ENCODE measurements at regions not wholly inside any gene's neighbourhood (a gene's known extent, or its start where the extent isn't known, plus 50 kb on each side); places are given as distances from the start of the nearest gene placed in this dataset.
A peak's percentile ranks its signal among the peaks of the same experiment; 100 is the strongest.

- DNase-seq (ENCODE audit: low read depth), result no peak
Measured at GRCh38 chr2:145206496-145207281, 686.8 kb upstream of the ZEB2 start.

GRCh38 chr2:145203891-145204290 lies 684.0 kb upstream of the ZEB2 start:
- no peak overlapping the region for H3K4me3 ChIP-seq (ENCODE audit: low read depth, low read length)
- DNase-seq (ENCODE audit: low read depth), result no peak

More at GRCh38 chr2:145206496-145207281, 686.8 kb upstream of the ZEB2 start:
- no peak overlapping the region for H3K4me3 ChIP-seq (ENCODE audit: low read depth, low read length)

GRCh38 chr2:145199827-145200706 lies 680.1 kb upstream of the ZEB2 start:
- no peak overlapping the region for H3K4me3 ChIP-seq (ENCODE audit: low read depth, low read length)
- DNase-seq (ENCODE audit: low read depth), result no peak

GRCh38 chr2:145199042-145199441 lies 679.1 kb upstream of the ZEB2 start:
- H3K4me3 ChIP-seq (ENCODE audit: low read depth, low read length), result no peak overlapping the region

GRCh38 chr2:145198555-145198954 lies 678.6 kb upstream of the ZEB2 start:
- DNase-seq (ENCODE audit: low read depth), result no peak

More at GRCh38 chr2:145199042-145199441, 679.1 kb upstream of the ZEB2 start:
- DNase-seq (ENCODE audit: low read depth), result no peak

GRCh38 chr2:145197944-145198343 lies 678.0 kb upstream of the ZEB2 start:
- H3K4me3 ChIP-seq (ENCODE audit: low read depth, low read length), result no peak overlapping the region
- no peak for DNase-seq (ENCODE audit: low read depth)

More at GRCh38 chr2:145198555-145198954, 678.6 kb upstream of the ZEB2 start:
- no peak overlapping the region for H3K4me3 ChIP-seq (ENCODE audit: low read depth, low read length)

- DNase-seq (ENCODE audit: low read depth), result no peak
- no peak overlapping the region for H3K4me3 ChIP-seq (ENCODE audit: low read depth, low read length)
Measured at GRCh38 chr2:145194673-145195072, 674.8 kb upstream of the ZEB2 start.

GRCh38 chr2:145190031-145190703 lies 670.2 kb upstream of the ZEB2 start:
- no peak overlapping the region for H3K4me3 ChIP-seq (ENCODE audit: low read depth, low read length)
- no peak for DNase-seq (ENCODE audit: low read depth)

- DNase-seq (ENCODE audit: low read depth), result no peak
- H3K4me3 ChIP-seq (ENCODE audit: low read depth, low read length), result no peak overlapping the region
Measured at GRCh38 chr2:145186303-145186702, 666.4 kb upstream of the ZEB2 start.

GRCh38 chr2:145185696-145186095 lies 665.8 kb upstream of the ZEB2 start:
- H3K4me3 ChIP-seq (ENCODE audit: low read depth, low read length), result no peak overlapping the region
- no peak for DNase-seq (ENCODE audit: low read depth)

GRCh38 chr2:145184741-145185651 lies 665.1 kb upstream of the ZEB2 start:
- DNase-seq (ENCODE audit: low read depth), result no peak
- no peak overlapping the region for H3K4me3 ChIP-seq (ENCODE audit: low read depth, low read length)

- no peak overlapping the region for H3K4me3 ChIP-seq (ENCODE audit: low read depth, low read length)
- no peak for DNase-seq (ENCODE audit: low read depth)
Measured at GRCh38 chr2:145169285-145169684, 649.4 kb upstream of the ZEB2 start.

- no peak overlapping the region for H3K4me3 ChIP-seq (ENCODE audit: low read depth, low read length)
- DNase-seq (ENCODE audit: low read depth), result no peak
Measured at GRCh38 chr2:145168091-145168490, 648.2 kb upstream of the ZEB2 start.

- DNase-seq (ENCODE audit: low read depth), result no peak
- no peak overlapping the region for H3K4me3 ChIP-seq (ENCODE audit: low read depth, low read length)
Measured at GRCh38 chr2:145166731-145167302, 646.9 kb upstream of the ZEB2 start.

- H3K4me3 ChIP-seq (ENCODE audit: low read depth, low read length), result no peak overlapping the region
- DNase-seq (ENCODE audit: low read depth), result no peak
Measured at GRCh38 chr2:145161656-145162055, 641.7 kb upstream of the ZEB2 start.

- DNase-seq (ENCODE audit: low read depth), result no peak
- no peak overlapping the region for H3K4me3 ChIP-seq (ENCODE audit: low read depth, low read length)
Measured at GRCh38 chr2:145160855-145161254, 640.9 kb upstream of the ZEB2 start.

GRCh38 chr2:145159676-145160075 lies 639.8 kb upstream of the ZEB2 start:
- DNase-seq (ENCODE audit: low read depth), result no peak
- H3K4me3 ChIP-seq (ENCODE audit: low read depth, low read length), result no peak overlapping the region

- DNase-seq (ENCODE audit: low read depth), result peak; percentile 93
- H3K4me3 ChIP-seq (ENCODE audit: low read depth, low read length), result no peak overlapping the region
Measured at GRCh38 chr2:145157741-145158591, 638.0 kb upstream of the ZEB2 start.

Measured in skeletal muscle cell (primary cell).